Astrocyte of the cerebellum (primary cell): ENCODE measurements at regions not wholly inside any gene's neighbourhood (a gene's known extent, or its start where the extent isn't known, plus 50 kb on each side); places are given as distances from the start of the nearest gene placed in this dataset.

Experiments used
- DNase-seq: peaks from one replicate; pipeline ENCODE4 v3.0.0-alpha.2; 2011; ENCODE audit warnings: low read depth
- H3K4me3 ChIP-seq: 2 replicates; pipeline ENCODE4 v1.5.1; 2011; ENCODE audit warnings: mild to moderate bottlenecking, low read depth, low read length, moderate library complexity
- in situ Hi-C: cut with HindIII; loops from 2 replicates; pipeline ENCODE4 v1.10.0; 2017; ENCODE audit warnings: low sequenced_read_pairs
- TF ChIP-seq, protein P1 (sequence below): IDR thresholded peaks from 2 replicates; pipeline ENCODE4 v1.5.1; 2012; ENCODE audit warnings: low read length, low read depth, moderate library complexity, mild to moderate bottlenecking; ENCODE audit errors: missing control alignments

DNA sequence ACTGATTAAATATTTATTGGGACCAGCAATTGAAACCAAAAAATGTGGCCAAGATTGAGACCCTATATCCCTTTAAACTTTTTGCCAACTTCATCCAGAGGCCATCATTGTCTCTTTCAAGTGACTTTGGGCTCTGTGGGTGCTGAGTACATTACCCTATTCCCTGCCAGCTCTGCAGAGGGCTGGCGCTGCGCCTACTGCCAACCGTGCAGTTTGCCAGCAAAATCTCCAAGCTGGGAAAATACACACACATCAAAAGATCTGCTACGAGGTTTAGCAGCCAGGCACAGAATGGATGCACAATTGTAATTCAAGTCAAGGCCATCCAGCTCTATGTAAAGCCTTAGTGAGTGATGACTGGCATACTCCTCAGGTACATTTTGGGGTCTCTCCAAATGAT lies 125.0 kb downstream of the CBLN4 start:
- TF ChIP-seq, protein P1, sequence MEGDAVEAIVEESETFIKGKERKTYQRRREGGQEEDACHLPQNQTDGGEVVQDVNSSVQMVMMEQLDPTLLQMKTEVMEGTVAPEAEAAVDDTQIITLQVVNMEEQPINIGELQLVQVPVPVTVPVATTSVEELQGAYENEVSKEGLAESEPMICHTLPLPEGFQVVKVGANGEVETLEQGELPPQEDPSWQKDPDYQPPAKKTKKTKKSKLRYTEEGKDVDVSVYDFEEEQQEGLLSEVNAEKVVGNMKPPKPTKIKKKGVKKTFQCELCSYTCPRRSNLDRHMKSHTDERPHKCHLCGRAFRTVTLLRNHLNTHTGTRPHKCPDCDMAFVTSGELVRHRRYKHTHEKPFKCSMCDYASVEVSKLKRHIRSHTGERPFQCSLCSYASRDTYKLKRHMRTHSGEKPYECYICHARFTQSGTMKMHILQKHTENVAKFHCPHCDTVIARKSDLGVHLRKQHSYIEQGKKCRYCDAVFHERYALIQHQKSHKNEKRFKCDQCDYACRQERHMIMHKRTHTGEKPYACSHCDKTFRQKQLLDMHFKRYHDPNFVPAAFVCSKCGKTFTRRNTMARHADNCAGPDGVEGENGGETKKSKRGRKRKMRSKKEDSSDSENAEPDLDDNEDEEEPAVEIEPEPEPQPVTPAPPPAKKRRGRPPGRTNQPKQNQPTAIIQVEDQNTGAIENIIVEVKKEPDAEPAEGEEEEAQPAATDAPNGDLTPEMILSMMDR = no peak
- in situ Hi-C loops = no loop called here
- no peak overlapping the region for H3K4me3 ChIP-seq
- DNase-seq = no peak

DNA sequence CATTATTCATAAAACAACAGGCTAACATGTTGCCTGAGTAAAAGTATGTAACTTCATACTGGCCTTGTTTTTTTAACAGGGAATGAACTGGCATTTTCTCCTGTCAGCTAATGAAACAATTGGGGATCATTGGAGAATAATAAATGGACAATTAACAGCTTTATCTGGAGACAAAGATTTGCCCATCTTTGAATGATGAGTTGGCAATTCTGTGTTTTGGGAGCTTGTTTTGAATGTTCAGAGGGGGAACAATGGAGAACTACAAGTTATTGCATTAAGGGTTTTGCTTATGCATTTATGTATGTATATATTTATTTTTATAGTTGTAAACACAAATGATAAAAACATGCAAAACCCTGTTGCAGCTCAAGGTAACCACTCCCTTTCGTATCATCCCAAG lies 150.3 kb downstream of the CBLN4 start:
- H3K4me3 ChIP-seq = no peak overlapping the region
- TF ChIP-seq, protein P1 = no peak
- no peak for DNase-seq
- in situ Hi-C loops = no loop called here

DNA sequence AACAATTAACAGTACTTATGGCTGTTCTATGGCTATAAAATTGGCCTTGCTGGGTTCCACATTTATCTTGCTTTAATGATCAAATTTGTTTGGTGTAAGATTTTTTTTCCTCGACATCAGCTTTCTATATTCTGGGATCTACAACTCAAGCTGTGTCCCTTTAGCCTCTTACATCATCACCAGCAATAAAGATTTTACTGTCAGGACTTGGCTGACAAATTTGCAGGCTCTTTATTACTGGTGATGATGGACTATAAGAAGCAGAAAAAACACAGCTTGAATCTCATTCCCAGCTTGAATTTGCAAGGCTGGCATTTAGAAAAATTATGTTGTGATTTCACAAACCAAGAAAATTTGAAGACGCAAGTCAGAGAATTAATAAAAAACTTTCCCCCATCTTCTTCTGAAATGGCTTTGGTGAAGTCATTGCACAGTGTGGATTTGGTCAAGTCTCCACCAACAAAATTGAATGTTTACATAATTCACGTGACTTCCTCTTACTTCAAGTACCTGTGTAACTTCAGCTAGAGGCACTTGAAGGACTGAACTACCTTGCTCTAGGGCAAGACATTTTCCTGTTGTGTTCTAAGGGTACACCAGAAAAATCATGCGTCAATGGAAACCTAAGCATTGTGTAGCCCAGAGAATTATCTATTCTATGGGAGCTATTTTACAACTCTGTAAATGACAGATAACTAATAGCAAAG lies 175.0 kb downstream of the CBLN4 start:
- no peak for DNase-seq
- no peak overlapping the region for H3K4me3 ChIP-seq
- in situ Hi-C loops = no loop called here
- TF ChIP-seq, protein P1 = no peak

DNA sequence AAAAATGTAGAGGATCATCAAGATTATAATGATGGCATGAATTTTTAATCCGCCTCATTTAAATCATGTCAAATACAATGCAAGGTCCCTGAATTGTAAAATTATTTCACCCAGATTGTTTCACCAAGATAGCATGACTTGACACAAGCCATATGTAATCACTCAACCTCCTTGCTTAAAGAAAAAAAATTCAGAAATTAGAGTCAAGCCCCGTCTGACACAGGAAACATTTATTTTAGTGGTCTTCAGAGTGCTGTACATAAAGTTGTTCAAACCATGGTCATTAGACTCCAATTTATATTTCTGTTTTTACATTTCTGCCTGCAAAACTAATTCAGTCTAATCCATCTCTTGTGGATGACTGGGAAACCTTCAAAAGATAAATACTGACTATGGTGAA lies 200.2 kb downstream of the CBLN4 start:
- H3K4me3 ChIP-seq = no peak overlapping the region
- DNase-seq = no peak
- in situ Hi-C loops = no loop called here
- TF ChIP-seq, protein P1 = no peak

DNA sequence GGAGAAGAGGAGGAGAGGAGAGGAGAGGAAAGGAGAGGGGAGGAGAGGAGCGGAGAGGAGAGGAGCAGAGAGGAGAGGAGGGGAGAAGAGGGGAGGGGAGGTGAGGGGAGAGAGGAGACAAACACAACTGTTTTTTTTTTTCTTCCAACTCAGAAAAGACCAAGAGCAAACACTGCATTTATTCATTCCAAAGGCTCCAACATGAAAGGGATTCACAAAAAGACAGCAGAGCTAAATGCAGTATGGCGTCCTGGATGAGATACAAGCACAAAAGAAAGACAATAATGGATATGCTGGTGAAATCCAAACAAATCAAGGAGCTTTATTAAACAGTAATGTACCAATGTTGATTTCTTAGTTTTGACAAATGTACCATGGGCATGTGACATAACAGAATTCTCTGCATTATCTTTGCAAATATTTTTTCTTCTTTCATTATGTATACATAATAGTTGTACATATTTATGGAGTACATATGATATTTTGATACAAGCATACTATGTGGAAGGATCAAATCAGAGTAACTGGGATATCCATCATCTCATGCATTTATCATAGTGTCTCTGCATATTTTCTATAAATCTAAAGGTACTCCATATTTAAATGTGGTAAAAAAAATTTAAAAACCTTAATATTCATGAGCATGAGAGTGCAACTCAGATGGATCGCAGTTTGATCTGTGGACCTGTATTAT lies 204.6 kb downstream of the CBLN4 start:
- TF ChIP-seq, protein P1 = no peak
- no peak overlapping the region for H3K4me3 ChIP-seq
- DNase-seq = no peak
- in situ Hi-C loops = no loop called here

DNA sequence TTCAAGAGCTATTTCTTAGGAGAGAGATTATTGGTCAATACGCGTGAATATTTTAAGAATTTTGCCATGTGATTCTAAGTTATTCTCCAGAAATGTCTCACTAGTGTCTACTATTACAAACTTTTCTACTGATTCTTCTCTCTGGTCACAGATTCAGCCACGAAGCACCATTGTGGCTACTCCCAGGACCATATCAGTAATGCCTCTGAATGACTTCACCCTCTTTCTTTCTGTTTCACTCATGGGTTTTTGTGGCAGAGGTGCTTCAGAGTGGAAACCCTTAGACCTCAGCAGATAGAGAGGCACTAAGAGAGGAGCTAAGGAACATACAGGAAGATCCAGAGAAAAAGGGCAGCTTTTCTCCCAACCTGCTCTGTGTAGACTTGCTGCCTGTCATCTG lies 211.3 kb downstream of the CBLN4 start:
- DNase-seq = no peak
- in situ Hi-C loops = no loop called here
- TF ChIP-seq, protein P1 = no peak
- H3K4me3 ChIP-seq = no peak overlapping the region
